ENCODE measurements at regions not wholly inside any gene's neighbourhood (a gene's known extent, or its start where the extent isn't known, plus 50 kb on each side); places are given as distances from the start of the nearest gene placed in this dataset.

GRCh38 chr1:234823191-234824176, 213.5 kb upstream of the IRF2BP2 start:
- RAD21 ChIA-PET (ENCODE audit: low non-redundant PET in 1 of 2, low total read pairs in 2 of 2, uncharacterized antibody in 2 of 2, unreplicated experiment in 2 of 2): interaction anchor here in 1 of 2 experiments (0.8 kb wide), 1 partner anchor 99 kb away, joined by 3 read pairs; no protein-coding TSS in a partner anchor
- Histone ChIP-seq H3K36me3 (ENCODE audit: control insufficient read depth in 1 of 2, insufficient read depth in 2 of 2, low read length in 2 of 2) (no peaks in the 10 kb centered on the region), H3K27me3 (ENCODE audit: insufficient read depth, low read length) (peaks cover 15% of the 10 kb centered on the region; the same call in 1 of the 2 replicates)

More at GRCh38 chr1:234823191-234824176, 213.5 kb upstream of the IRF2BP2 start:
- Histone ChIP-seq H2AFZ (ENCODE audit: low read depth, low read length, poor library complexity, severe bottlenecking) (no peak overlapping the region), H3K9me2 (ENCODE audit: insufficient read depth) (no peaks in the 10 kb centered on the region), H3K79me2 (ENCODE audit: insufficient read depth, low read length) (no peaks in the 10 kb centered on the region), H3K27ac (ENCODE audit: low read depth, low read length) (no peak overlapping the region), H3K4me3 (replicated peaks in 1 of 2; ENCODE audit: low read depth in 1 of 2, low read length in 2 of 2) (no peak overlapping the region), H3K9ac (ENCODE audit: low read length) (no peak overlapping the region), H4K20me1 (ENCODE audit: insufficient read depth) (no peaks in the 10 kb centered on the region), H3K4me2 (ENCODE audit: low read length) (no peak overlapping the region), H3K4me1 (ENCODE audit: control insufficient read depth in 1 of 2, insufficient read depth in 2 of 2, low read length in 2 of 2) (no peaks in the 10 kb centered on the region), H3K9me3 (ENCODE audit: control insufficient read depth in 1 of 2, insufficient read depth in 1 of 2, low read depth in 1 of 2, low read length in 2 of 2) (no peaks in the 10 kb centered on the region)
- TF ChIP-seq SRF (IDR thresholded peaks at IDR 0.05; ENCODE audit: low read depth) (no peak), ZFX (IDR thresholded peaks at IDR 0.05) (no peak), REST (IDR thresholded peaks at IDR 0.05; ENCODE audit: low read depth) (no peak), CEBPB (IDR thresholded peaks at IDR 0.05; ENCODE audit: low read depth) (no peak), POLR2A (IDR thresholded peaks at IDR 0.05; ENCODE audit: borderline replicate concordance, extremely low read depth, insufficient read depth, insufficient read length) (no peak)
- ChIA-PET POLR2A (no interaction called here), CTCF (no interaction called here)
- intact Hi-C loops (cut with micrococcal nuclease): no loop called here
- no TSS peak for BruUV-seq (replicated peaks)
- DNase-seq (ENCODE audit: low read depth, low spot score) (no peak), ATAC-seq (no peak)
